ENCODE measurements at regions not wholly inside any gene's neighbourhood (a gene's known extent, or its start where the extent isn't known, plus 50 kb on each side); places are given as distances from the start of the nearest gene placed in this dataset.

DNA sequence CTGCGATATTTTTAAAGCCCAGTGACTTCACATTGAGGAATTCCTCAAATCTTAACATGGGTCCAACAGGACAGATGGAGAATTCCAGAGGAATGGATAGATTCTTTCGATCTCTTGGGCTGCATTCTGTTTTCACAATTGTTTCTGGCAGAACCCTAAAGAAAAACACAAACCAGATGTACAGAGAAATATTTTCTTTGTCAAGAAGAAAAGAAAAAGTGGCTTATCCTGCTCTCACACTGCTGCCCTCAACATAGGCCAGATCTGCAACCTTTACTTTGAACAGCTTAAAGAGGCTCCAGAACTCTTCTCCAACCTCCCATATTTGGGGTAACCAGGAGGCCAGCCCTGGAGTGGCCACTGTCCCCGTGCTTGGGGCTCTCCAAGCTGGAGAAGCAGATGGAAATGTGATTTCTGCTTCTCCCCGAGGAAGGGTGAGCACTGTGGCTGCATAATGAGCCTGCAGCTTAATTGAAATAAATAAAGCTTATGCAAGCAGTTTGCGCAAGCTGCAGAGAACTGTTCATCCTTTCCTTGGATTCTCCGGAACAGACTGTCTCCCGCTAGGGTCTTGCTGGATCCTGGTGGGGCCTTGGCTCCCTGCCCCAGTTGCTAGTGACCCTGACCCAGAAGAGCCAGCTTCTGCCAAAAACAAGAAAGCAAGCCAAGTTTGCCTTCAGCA lies 453.2 kb upstream of the PROK2 start:
- DNase-seq: no peak
- TF ChIP-seq, protein P1, sequence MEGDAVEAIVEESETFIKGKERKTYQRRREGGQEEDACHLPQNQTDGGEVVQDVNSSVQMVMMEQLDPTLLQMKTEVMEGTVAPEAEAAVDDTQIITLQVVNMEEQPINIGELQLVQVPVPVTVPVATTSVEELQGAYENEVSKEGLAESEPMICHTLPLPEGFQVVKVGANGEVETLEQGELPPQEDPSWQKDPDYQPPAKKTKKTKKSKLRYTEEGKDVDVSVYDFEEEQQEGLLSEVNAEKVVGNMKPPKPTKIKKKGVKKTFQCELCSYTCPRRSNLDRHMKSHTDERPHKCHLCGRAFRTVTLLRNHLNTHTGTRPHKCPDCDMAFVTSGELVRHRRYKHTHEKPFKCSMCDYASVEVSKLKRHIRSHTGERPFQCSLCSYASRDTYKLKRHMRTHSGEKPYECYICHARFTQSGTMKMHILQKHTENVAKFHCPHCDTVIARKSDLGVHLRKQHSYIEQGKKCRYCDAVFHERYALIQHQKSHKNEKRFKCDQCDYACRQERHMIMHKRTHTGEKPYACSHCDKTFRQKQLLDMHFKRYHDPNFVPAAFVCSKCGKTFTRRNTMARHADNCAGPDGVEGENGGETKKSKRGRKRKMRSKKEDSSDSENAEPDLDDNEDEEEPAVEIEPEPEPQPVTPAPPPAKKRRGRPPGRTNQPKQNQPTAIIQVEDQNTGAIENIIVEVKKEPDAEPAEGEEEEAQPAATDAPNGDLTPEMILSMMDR (IDR thresholded peaks at IDR 0.05; ENCODE audit: low read depth, low read length): no peak
- H3K36me3 ChIP-seq: no peaks in the 10 kb centered on the region

DNA sequence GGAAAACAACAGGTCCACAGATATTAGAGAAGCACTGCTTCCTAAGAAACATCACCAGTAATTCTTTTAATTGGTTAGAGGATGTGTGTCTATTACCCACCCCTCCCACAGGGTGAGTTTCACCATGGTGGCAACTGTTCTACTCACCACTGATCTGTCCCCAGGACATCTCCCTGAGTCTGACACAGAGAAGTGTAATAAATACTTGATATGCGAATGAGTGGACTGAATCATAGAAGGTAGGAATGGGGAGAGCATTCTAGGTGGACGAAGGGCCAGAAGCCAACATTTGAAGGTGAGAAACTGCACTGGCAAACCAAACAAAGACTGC lies 452.7 kb upstream of the PROK2 start:
- TF ChIP-seq, protein P1 (IDR thresholded peaks at IDR 0.05; ENCODE audit: low read depth, low read length): no peak
- no peaks in the 10 kb centered on the region for H3K27me3 ChIP-seq
- no peak overlapping the region for H3K4me3 ChIP-seq (ENCODE audit: low read depth, low read length)
- H3K9me3 ChIP-seq: no peaks in the 10 kb centered on the region
- no peaks in the 10 kb centered on the region for H3K36me3 ChIP-seq
- DNase-seq: no peak
- H3K4me1 ChIP-seq: no peaks in the 10 kb centered on the region

More for the DNA sequence above, 453.2 kb upstream of the PROK2 start:
- H3K27me3 ChIP-seq: no peaks in the 10 kb centered on the region
- H3K4me1 ChIP-seq: no peaks in the 10 kb centered on the region
- H3K9me3 ChIP-seq: no peaks in the 10 kb centered on the region
- no peak overlapping the region for H3K4me3 ChIP-seq (ENCODE audit: low read depth, low read length)

DNA sequence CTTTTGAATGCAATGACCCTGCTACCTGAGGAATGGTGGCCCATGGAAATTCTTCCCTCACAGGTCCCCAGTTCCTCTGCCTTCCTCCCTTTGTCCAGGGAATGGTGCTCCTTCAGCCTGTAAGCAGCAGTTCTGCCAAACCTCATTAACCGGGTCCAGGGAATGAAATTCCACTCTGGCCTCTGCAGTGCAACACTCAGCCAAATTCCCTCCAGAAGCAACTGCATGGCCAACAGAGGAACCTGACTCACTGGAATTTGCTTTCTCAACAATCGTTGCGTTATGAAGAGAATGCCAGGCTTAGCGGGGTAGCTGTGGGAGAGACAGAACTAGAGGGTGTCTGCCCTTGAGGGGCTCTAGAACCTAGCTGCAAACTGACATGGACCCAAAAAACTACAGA lies 449.4 kb upstream of the PROK2 start:
- TF ChIP-seq, protein P1 (IDR thresholded peaks at IDR 0.05; ENCODE audit: low read depth, low read length): no peak
- H3K4me1 ChIP-seq: no peaks in the 10 kb centered on the region; the same call in 1 of the 2 replicates
- no peaks in the 10 kb centered on the region for H3K27me3 ChIP-seq
- DNase-seq: no peak
- H3K4me3 ChIP-seq (ENCODE audit: low read depth, low read length): no peak overlapping the region
- no peaks in the 10 kb centered on the region for H3K36me3 ChIP-seq
- no peaks in the 10 kb centered on the region for H3K9me3 ChIP-seq

DNA sequence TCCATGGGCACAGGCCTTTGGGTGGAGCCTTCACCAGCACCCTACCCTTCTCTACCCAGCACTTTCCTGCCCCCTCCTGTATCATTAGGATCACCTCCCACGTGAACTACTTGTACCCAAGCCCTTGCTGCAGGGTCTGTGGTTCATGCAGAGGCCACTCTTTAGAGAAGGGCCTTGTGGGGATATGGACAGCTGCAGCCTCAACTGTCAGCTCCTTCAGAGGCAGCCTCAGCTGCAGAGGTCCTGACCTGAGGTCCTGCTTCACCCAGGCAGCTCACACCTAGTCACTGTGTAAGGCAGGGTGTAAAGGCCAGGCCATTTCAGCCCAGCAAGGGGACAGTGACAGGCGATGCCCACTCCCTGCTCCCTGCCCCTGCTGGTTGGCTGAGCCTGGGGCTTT lies 448.6 kb upstream of the PROK2 start:
- DNase-seq: no peak
- H3K4me3 ChIP-seq (ENCODE audit: low read depth, low read length): no peak overlapping the region
- H3K9me3 ChIP-seq: no peaks in the 10 kb centered on the region
- H3K4me1 ChIP-seq: no peaks in the 10 kb centered on the region; the same call in 1 of the 2 replicates
- H3K36me3 ChIP-seq: no peaks in the 10 kb centered on the region
- TF ChIP-seq, protein P1 (IDR thresholded peaks at IDR 0.05; ENCODE audit: low read depth, low read length): no peak
- H3K27me3 ChIP-seq: no peaks in the 10 kb centered on the region

DNA sequence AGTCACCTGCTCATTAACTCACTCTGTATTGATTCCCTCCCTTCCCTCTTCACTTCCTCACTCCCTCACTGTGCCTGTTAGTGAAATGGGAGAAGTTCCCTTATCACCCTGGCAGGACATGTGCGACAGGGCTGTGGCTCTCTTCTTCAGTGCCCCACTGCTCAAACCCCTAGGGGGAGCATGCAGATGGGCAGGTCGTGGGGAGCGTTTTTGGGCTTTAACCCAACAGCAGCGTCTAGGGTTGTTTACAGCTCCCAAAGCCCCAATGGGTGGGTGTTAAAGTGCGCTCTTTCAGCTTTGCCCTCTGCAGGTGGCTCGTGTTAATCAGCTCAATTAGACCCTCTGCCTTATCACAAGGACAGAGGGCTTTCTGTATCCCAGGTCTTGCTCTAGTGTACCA lies 447.8 kb upstream of the PROK2 start:
- no peak for DNase-seq
- no peaks in the 10 kb centered on the region for H3K27me3 ChIP-seq
- no peak overlapping the region for H3K4me3 ChIP-seq (ENCODE audit: low read depth, low read length)
- no peaks in the 10 kb centered on the region for H3K36me3 ChIP-seq
- H3K4me1 ChIP-seq: no peaks in the 10 kb centered on the region; the same call in 1 of the 2 replicates
- TF ChIP-seq, protein P1 (IDR thresholded peaks at IDR 0.05; ENCODE audit: low read depth, low read length): peak; percentile 47
- H3K9me3 ChIP-seq: no peaks in the 10 kb centered on the region

DNA sequence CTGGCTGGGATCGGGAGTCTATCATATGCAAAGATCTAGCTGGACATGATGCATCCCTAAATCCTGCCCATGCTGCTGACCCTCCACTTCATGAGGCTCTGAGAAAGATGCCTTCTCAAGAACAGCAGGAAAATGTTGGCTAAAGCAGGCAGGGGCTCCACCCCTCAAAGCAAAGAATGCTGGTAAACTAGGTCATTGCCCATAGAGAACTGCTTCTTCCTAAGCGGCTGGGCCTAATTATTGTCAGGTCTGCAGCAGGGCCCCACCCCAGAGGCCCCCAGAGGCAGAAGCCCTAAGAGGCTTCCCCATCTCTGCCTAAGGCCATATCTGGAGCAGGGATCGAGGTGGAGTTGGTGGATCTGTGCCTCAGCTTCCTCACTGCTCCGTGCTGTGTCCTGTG lies 447.4 kb upstream of the PROK2 start:
- TF ChIP-seq, protein P1 (IDR thresholded peaks at IDR 0.05; ENCODE audit: low read depth, low read length): no peak
- no peaks in the 10 kb centered on the region; the same call in 1 of the 2 replicates for H3K4me1 ChIP-seq
- DNase-seq: peak; percentile 53
- no peaks in the 10 kb centered on the region for H3K27me3 ChIP-seq
- H3K4me3 ChIP-seq (ENCODE audit: low read depth, low read length): no peak overlapping the region
- no peaks in the 10 kb centered on the region for H3K9me3 ChIP-seq
- H3K36me3 ChIP-seq: no peaks in the 10 kb centered on the region

All from BE2C (cell line).